ENCODE measurements at regions not wholly inside any gene's neighbourhood (a gene's known extent, or its start where the extent isn't known, plus 50 kb on each side); places are given as distances from the start of the nearest gene placed in this dataset.

- peak; percentile 94 to 99 (median 96) for TF ChIP-seq CTCF (IDR thresholded peaks at IDR 0.05 in 8 of 11, conservative IDR thresholded peaks at IDR 0.05 in 3 of 11)
- no peak for TF ChIP-seq POLR2A (IDR thresholded peaks at IDR 0.05)
- TF ChIP-seq POLR2AphosphoS5 (IDR thresholded peaks at IDR 0.05) = peak; percentile 23 to 90 (median 76)
These were observed 51.2 kb upstream of the SEMA4D start for GRCh38 chr9:89549031-89549644.
